Activated naive CD4-positive, alpha-beta T cell treated with anti-CD3 and anti-CD28 coated beads for 36 hours (primary cell): ENCODE measurements at regions not wholly inside any gene's neighbourhood (a gene's known extent, or its start where the extent isn't known, plus 50 kb on each side); places are given as distances from the start of the nearest gene placed in this dataset.

Source experiments
- CTCF ChIA-PET: fragments of 350-600 bp; sonication (Branson Sonifier 250); formaldehyde crosslinking; loops from one replicate; lab custom pipeline; 2021; ENCODE audit warnings: antibody characterized with exemption; lab: Charles Lee
- DNase-seq: peaks from one replicate; pipeline ENCODE4 v3.0.0-alpha.2; 2020
- H3K27ac Mint-ChIP-seq: one replicate; pipeline ENCODE4 v1.8.0; 2021; ENCODE audit warnings: mild to moderate bottlenecking, mixed read lengths
- H3K27me3 Mint-ChIP-seq: one replicate; pipeline ENCODE4 v1.8.0; 2021; ENCODE audit warnings: low read depth, mixed read lengths
- H3K36me3 Mint-ChIP-seq: one replicate; pipeline ENCODE4 v1.8.0; 2021; ENCODE audit warnings: low read depth, mixed read lengths
- H3K4me1 Mint-ChIP-seq: one replicate; pipeline ENCODE4 v1.8.0; 2021; ENCODE audit warnings: low read depth, mixed read lengths
- H3K4me3 Mint-ChIP-seq: one replicate; pipeline ENCODE4 v1.8.0; 2021; ENCODE audit warnings: mild to moderate bottlenecking, moderate library complexity, mixed read lengths
- H3K9me3 Mint-ChIP-seq: one replicate; pipeline ENCODE4 v1.8.0; 2021; ENCODE audit warnings: mixed read lengths
- intact Hi-C: fragments of 100-400 bp; cut with micrococcal nuclease; formaldehyde crosslinking; loops from one replicate; pipeline ENCODE4 v1.15.1; 2023

GRCh38 chr17:11130367-11130766, 110.6 kb upstream of the SHISA6 start:
- no peak overlapping the region for H3K27ac Mint-ChIP-seq
- intact Hi-C loops: no loop called here
- no peak overlapping the region for H3K4me3 Mint-ChIP-seq
- CTCF ChIA-PET: no interaction called here
- peaks cover 2% of the 10 kb centered on the region for H3K9me3 Mint-ChIP-seq
- H3K4me1 Mint-ChIP-seq: no peaks in the 10 kb centered on the region
- no peak for DNase-seq
- H3K27me3 Mint-ChIP-seq: peaks cover 1% of the 10 kb centered on the region
- no peaks in the 10 kb centered on the region for H3K36me3 Mint-ChIP-seq

DNA sequence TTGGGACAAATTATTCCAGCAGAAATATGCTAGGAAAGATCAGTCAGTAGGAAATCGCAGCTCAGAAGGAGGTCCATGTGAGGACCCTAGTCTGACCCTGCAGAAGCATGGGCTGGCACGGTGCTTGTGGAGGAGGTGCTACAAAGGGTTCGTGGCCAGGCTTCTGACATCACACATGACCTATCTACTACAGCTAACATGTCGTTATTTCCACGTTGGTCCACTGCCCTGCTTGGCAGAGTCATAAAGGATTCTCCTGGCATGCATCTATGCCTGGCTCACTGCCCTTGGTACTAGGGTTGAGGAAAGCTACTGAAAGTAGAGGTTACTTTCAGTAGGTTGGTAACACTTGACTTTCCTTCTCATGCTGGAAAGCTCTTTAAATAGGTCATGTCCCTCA, 118.1 kb upstream of the SHISA6 start:
- intact Hi-C loops: no loop called here
- Mint-ChIP-seq H3K4me1 (no peaks in the 10 kb centered on the region), H3K27me3 (peaks cover 5% of the 10 kb centered on the region), H3K36me3 (no peaks in the 10 kb centered on the region), H3K27ac (no peak overlapping the region), H3K4me3 (no peak overlapping the region), H3K9me3 (peaks cover 4% of the 10 kb centered on the region)
- no peak for DNase-seq
- CTCF ChIA-PET: no interaction called here

- peaks cover 5% of the 10 kb centered on the region for H3K27me3 Mint-ChIP-seq
- H3K36me3 Mint-ChIP-seq: no peaks in the 10 kb centered on the region
- DNase-seq: no peak
- CTCF ChIA-PET: interaction anchor here (1.2 kb wide), 1 partner anchor 23 kb away, joined by 4 read pairs; no protein-coding TSS in a partner anchor
- intact Hi-C loops: no loop called here
- no peak overlapping the region for H3K4me3 Mint-ChIP-seq
- H3K9me3 Mint-ChIP-seq: peaks cover 4% of the 10 kb centered on the region
- H3K4me1 Mint-ChIP-seq: no peaks in the 10 kb centered on the region
- H3K27ac Mint-ChIP-seq: no peak overlapping the region
These were observed 119.5 kb upstream of the SHISA6 start for GRCh38 chr17:11121341-11121985.

DNA sequence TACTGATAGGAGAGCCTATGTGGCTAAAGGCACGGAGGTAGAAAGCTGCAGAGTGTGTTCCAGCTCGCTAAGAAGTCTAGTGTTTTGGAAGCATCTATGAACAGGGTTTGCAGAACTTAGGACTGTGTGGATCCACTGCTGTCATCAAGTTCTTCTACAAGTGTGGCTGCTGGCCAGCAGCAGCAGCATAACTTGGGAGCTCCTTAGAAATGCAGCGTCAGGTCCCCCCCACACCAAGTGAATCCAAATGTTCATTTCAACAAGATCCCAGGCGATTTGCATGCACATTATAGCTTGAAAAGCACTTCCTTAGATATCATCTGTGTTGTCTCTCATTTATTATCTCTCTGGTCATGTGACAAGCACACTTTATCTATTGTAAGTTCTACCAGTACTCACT, 131.9 kb upstream of the SHISA6 start:
- intact Hi-C loops: no loop called here
- CTCF ChIA-PET: no interaction called here
- DNase-seq: no peak
- Mint-ChIP-seq H3K27me3 (no peaks in the 10 kb centered on the region), H3K4me1 (no peaks in the 10 kb centered on the region), H3K36me3 (no peaks in the 10 kb centered on the region), H3K9me3 (peaks cover 3% of the 10 kb centered on the region), H3K27ac (no peak overlapping the region), H3K4me3 (no peak overlapping the region)

GRCh38 chr17:11105141-11105540, 135.9 kb upstream of the SHISA6 start:
- CTCF ChIA-PET: no interaction called here
- Mint-ChIP-seq H3K4me3 (no peak overlapping the region), H3K4me1 (no peaks in the 10 kb centered on the region), H3K27me3 (peaks cover 3% of the 10 kb centered on the region), H3K27ac (no peak overlapping the region), H3K36me3 (no peaks in the 10 kb centered on the region), H3K9me3 (no peaks in the 10 kb centered on the region)
- intact Hi-C loops: no loop called here
- no peak for DNase-seq

DNA sequence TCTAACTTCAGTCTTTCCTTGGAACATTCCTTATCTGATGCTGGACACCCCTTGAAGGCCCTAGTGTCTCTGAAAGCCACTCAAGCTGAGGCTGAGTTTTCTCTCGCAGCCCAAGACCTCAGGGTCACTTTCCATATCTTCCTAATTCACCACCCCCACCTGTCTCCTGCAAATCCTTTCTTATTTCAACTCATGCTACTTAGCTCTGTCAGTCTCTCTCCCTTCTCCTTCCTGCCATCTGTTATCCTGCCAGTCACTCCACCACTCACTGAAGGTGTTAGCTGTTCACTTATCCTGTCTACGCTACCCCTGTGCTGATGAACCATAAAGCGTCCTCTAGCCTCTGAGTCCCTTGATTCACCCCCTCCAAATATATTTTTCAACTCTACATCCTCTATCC, 143.9 kb upstream of the SHISA6 start:
- Mint-ChIP-seq H3K27ac (no peak overlapping the region), H3K27me3 (peaks cover 3% of the 10 kb centered on the region), H3K4me1 (no peaks in the 10 kb centered on the region), H3K9me3 (no peaks in the 10 kb centered on the region), H3K4me3 (no peak overlapping the region), H3K36me3 (no peaks in the 10 kb centered on the region)
- no peak for DNase-seq
- intact Hi-C loops: no loop called here
- CTCF ChIA-PET: no interaction called here

GRCh38 chr17:11094331-11094730, 146.7 kb upstream of the SHISA6 start:
- no peaks in the 10 kb centered on the region for H3K9me3 Mint-ChIP-seq
- no peaks in the 10 kb centered on the region for H3K27me3 Mint-ChIP-seq
- CTCF ChIA-PET: no interaction called here
- intact Hi-C loops: no loop called here
- H3K27ac Mint-ChIP-seq: no peak overlapping the region
- DNase-seq: no peak
- H3K4me1 Mint-ChIP-seq: no peaks in the 10 kb centered on the region
- H3K4me3 Mint-ChIP-seq: no peak overlapping the region
- H3K36me3 Mint-ChIP-seq: no peaks in the 10 kb centered on the region

GRCh38 chr17:11086646-11087340, 154.2 kb upstream of the SHISA6 start:
- intact Hi-C loops: no loop called here
- H3K4me1 Mint-ChIP-seq: no peaks in the 10 kb centered on the region
- no peak for DNase-seq
- no peak overlapping the region for H3K4me3 Mint-ChIP-seq
- no peaks in the 10 kb centered on the region for H3K36me3 Mint-ChIP-seq
- CTCF ChIA-PET: no interaction called here
- H3K27ac Mint-ChIP-seq: no peak overlapping the region
- H3K9me3 Mint-ChIP-seq: no peaks in the 10 kb centered on the region
- no peaks in the 10 kb centered on the region for H3K27me3 Mint-ChIP-seq

DNA sequence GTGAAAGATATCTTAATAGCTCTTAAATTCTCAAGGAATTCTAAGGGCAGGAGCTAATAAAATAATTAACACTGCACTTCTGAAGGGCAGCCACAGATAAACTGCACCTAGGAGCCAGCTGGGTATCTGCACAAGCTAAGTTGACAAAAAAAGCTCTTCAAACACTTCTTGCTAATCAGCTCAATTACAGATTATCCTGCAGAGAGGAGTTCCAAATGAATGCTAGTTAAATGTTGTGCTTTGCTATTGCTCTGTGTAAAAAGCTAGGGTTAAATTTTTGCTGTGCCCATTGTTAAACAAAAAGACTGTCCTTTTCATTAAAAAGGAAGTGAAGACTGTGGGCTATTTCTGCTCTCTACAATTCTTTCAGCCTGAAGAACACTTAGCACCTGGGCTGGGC, 158.5 kb upstream of the SHISA6 start:
- H3K9me3 Mint-ChIP-seq: no peaks in the 10 kb centered on the region
- peaks cover 7% of the 10 kb centered on the region for H3K27me3 Mint-ChIP-seq

DNA sequence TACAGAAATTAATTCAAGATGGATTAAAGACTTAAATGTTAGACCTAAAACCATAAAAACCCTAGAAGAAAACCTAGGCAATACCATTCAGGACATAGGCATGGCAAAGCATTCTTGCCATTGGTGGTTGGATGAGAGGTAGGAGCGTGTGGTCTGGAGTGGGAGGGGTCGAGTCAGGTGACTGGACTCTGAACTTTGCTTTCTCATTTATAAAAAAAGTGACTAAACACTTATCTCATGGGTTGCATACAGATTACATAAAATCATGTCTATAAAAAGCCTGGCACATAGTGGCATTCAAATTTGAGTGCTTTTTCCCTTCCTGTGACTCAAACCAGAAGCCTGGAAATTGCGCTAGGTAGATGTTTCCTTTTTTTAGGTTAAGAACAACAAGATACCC, 159.7 kb upstream of the SHISA6 start:
- Mint-ChIP-seq H3K9me3 (no peaks in the 10 kb centered on the region), H3K27ac (no peak overlapping the region), H3K4me1 (no peaks in the 10 kb centered on the region), H3K27me3 (peaks cover 9% of the 10 kb centered on the region), H3K36me3 (no peaks in the 10 kb centered on the region), H3K4me3 (no peak overlapping the region)
- intact Hi-C loops: no loop called here
- CTCF ChIA-PET: no interaction called here
- DNase-seq: no peak

More for the DNA sequence above, 158.5 kb upstream of the SHISA6 start:
- no peak for DNase-seq
- intact Hi-C loops: no loop called here
- H3K27ac Mint-ChIP-seq: no peak overlapping the region
- no peak overlapping the region for H3K4me3 Mint-ChIP-seq
- no peaks in the 10 kb centered on the region for H3K4me1 Mint-ChIP-seq
- CTCF ChIA-PET: no interaction called here
- H3K36me3 Mint-ChIP-seq: no peaks in the 10 kb centered on the region

DNA sequence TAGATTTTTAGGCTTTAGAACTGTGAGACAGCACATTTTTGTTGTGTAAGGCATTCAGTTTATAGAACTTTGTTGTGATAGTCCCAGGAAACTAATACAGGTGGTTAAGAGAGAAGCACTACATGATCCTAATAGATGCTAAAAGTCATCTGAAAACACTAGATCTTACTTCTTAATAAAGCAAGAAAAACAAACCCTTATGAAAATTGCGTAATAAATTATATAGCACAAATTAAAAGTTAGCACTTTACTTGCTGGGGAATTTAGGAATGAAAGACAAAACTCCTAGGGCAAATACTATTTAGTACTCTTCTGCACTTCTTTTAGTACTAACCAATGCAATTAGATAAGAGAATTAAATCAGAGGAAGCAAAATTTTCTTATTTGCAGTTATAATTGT, 163.3 kb upstream of the SHISA6 start:
- Mint-ChIP-seq H3K27ac (no peak overlapping the region), H3K36me3 (no peaks in the 10 kb centered on the region), H3K9me3 (peaks cover 3% of the 10 kb centered on the region), H3K27me3 (peaks cover 9% of the 10 kb centered on the region), H3K4me1 (no peaks in the 10 kb centered on the region), H3K4me3 (no peak overlapping the region)
- intact Hi-C loops: no loop called here
- no peak for DNase-seq
- CTCF ChIA-PET: no interaction called here

GRCh38 chr17:11074451-11074850, 166.6 kb upstream of the SHISA6 start:
- CTCF ChIA-PET: no interaction called here
- H3K4me1 Mint-ChIP-seq: no peaks in the 10 kb centered on the region

GRCh38 chr17:11056926-11057325, 184.1 kb upstream of the SHISA6 start:
- peaks cover 6% of the 10 kb centered on the region for H3K9me3 Mint-ChIP-seq
- H3K4me3 Mint-ChIP-seq: no peak overlapping the region

More at GRCh38 chr17:11074451-11074850, 166.6 kb upstream of the SHISA6 start:
- Mint-ChIP-seq H3K27me3 (peaks cover 5% of the 10 kb centered on the region), H3K4me3 (no peak overlapping the region), H3K27ac (no peak overlapping the region), H3K36me3 (no peaks in the 10 kb centered on the region), H3K9me3 (peaks cover 10% of the 10 kb centered on the region)
- no peak for DNase-seq
- intact Hi-C loops: no loop called here

More at GRCh38 chr17:11056926-11057325, 184.1 kb upstream of the SHISA6 start:
- DNase-seq: no peak
- no peak overlapping the region for H3K27ac Mint-ChIP-seq
- H3K4me1 Mint-ChIP-seq: no peaks in the 10 kb centered on the region
- peaks cover 6% of the 10 kb centered on the region for H3K27me3 Mint-ChIP-seq
- intact Hi-C loops: no loop called here
- CTCF ChIA-PET: no interaction called here
- H3K36me3 Mint-ChIP-seq: no peaks in the 10 kb centered on the region
